Sigmoid colon (tissue), 4 donors: ENCODE measurements at regions not wholly inside any gene's neighbourhood (a gene's known extent, or its start where the extent isn't known, plus 50 kb on each side); places are given as distances from the start of the nearest gene placed in this dataset.

ENCODE experiments used
- CTCF ChIP-seq, 4 experiments: fragments of 450-650 bp in 3 of 4; fragments of 200-600 bp in 1 of 4; IDR thresholded peaks; one replicate each; pipeline ENCODE4 v1.5.1; 2016 to 2019; ENCODE audit warnings: antibody characterized with exemption in 4 of 4, mild to moderate bottlenecking in 3 of 4, moderate library complexity in 2 of 4
- EP300 ChIP-seq, 4 donors: sonication (generic); formaldehyde crosslinking; IDR thresholded peaks; one replicate each; pipeline ENCODE4 v1.6.1; 2017; ENCODE audit warnings: antibody characterized with exemption in 4 of 4
- POLR2A ChIP-seq, 2 donors: fragments of 450-650 bp; IDR thresholded peaks; one replicate each; pipeline ENCODE4 v1.6.1; 2016; ENCODE audit warnings: antibody characterized with exemption in 2 of 2, mild to moderate bottlenecking in 2 of 2, moderate library complexity in 2 of 2
- POLR2AphosphoS5 ChIP-seq, 4 donors: sonication (generic); formaldehyde crosslinking; IDR thresholded peaks; one replicate each; pipeline ENCODE4 v1.6.1; 2017; ENCODE audit warnings: antibody characterized with exemption in 4 of 4

GRCh38 chr19:32066056-32066455, 279.4 kb upstream of the ZNF507 start:
- no peak for TF ChIP-seq POLR2A (IDR thresholded peaks at IDR 0.05)
- no peak for TF ChIP-seq POLR2AphosphoS5 (IDR thresholded peaks at IDR 0.05)
- no peak for TF ChIP-seq CTCF (IDR thresholded peaks at IDR 0.05)
- no peak for TF ChIP-seq EP300 (IDR thresholded peaks at IDR 0.05)
